ENCODE measurements at regions not wholly inside any gene's neighbourhood (a gene's known extent, or its start where the extent isn't known, plus 50 kb on each side); places are given as distances from the start of the nearest gene placed in this dataset.

DNA sequence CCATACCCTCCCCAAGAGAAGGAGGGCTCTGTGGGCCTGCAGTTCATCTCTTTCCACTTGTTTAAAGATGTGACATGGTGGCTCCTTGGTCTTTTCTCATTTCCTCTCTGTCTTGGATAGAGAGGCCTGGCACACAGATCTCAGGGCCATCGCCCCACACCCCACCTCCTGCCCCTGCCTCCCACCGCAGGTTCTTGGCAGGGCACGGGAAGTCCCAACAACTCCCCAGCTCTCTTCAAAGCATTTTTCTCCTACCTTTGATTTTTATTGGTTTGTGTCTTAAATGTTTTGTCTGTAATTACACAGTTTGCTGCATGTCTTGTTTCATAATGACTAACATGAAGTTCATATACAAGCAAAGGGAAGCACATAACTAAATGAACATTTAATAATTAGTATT, 178.5 kb upstream of the MSX2 start:
- H3K27me3 ChIP-seq (ENCODE audit: control insufficient read depth in 5 of 5, insufficient read depth in 4 of 5, low read length in 5 of 5) = peaks cover 0 to 4% (median 0%) of the 10 kb centered on the region in 5 donors

DNA sequence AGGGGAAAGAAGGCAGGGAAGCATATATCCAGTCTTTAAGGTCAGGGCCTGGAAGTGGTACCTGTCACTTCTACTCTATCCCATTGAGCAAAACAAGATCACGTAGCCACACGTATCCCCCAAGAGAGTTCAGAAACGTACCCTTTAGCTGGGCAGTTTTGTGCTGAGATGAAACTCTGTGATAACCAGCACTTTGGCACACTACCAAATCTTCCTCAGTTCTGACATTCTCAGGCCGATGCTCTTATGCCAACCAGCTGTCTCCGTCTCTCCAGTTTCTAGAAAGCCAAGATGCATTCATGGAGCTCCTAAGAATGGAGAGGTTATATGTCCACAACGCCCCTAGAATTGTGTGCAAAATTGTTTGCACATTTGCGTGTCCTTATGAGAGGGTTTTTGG, 176.6 kb upstream of the MSX2 start:
- H3K27me3 ChIP-seq (ENCODE audit: control insufficient read depth in 5 of 5, insufficient read depth in 4 of 5, low read length in 5 of 5) = peaks cover 0 to 9% (median 0%) of the 10 kb centered on the region in 5 donors
- no peak overlapping the region for H3K9ac ChIP-seq (ENCODE audit: low read length in 5 of 5)
- no peak overlapping the region for H3K27ac ChIP-seq (ENCODE audit: low read depth, low read length)
- no peak overlapping the region for H3K4me3 ChIP-seq (ENCODE audit: low read depth in 1 of 5, low read length in 5 of 5)
- no peaks in the 10 kb centered on the region for H3K36me3 ChIP-seq (ENCODE audit: control insufficient read depth in 5 of 5, insufficient read depth in 5 of 5, low read length in 5 of 5)
- no peaks in the 10 kb centered on the region for H3K9me3 ChIP-seq (ENCODE audit: control insufficient read depth in 5 of 5, low read length in 5 of 5)
- H3K4me1 ChIP-seq (ENCODE audit: control insufficient read depth in 5 of 5, insufficient read depth in 5 of 5, low read length in 5 of 5) = no peaks in the 10 kb centered on the region

More for the DNA sequence above, 178.5 kb upstream of the MSX2 start:
- no peak overlapping the region for H3K4me3 ChIP-seq (ENCODE audit: low read depth in 1 of 5, low read length in 5 of 5)
- H3K27ac ChIP-seq (ENCODE audit: low read depth, low read length) = no peak overlapping the region
- no peaks in the 10 kb centered on the region for H3K36me3 ChIP-seq (ENCODE audit: control insufficient read depth in 5 of 5, insufficient read depth in 5 of 5, low read length in 5 of 5)
- H3K9me3 ChIP-seq (ENCODE audit: control insufficient read depth in 5 of 5, low read length in 5 of 5) = no peaks in the 10 kb centered on the region
- no peaks in the 10 kb centered on the region for H3K4me1 ChIP-seq (ENCODE audit: control insufficient read depth in 5 of 5, insufficient read depth in 5 of 5, low read length in 5 of 5)
- H3K9ac ChIP-seq (ENCODE audit: low read length in 5 of 5) = no peak overlapping the region

DNA sequence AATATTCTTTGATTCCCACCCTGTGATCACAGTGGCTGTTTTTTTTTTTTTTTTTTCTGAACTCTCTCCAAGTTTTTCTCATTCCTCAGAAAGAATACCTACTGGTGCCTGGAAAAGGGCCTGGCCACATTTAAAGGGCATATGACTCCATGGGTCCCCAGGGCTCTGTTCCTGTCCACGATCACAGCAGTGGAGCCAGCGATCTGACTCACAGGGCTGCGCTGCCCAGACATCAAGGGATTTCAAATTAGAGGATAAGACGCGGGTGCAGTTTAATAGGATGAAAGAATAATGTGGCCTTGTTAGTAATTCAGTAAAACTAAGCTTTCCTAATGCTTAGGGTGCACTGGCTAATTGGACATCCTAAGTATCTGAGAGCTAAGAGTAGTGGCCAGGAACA, 175.1 kb upstream of the MSX2 start:
- H3K27me3 ChIP-seq (ENCODE audit: control insufficient read depth in 5 of 5, insufficient read depth in 4 of 5, low read length in 5 of 5) = peaks cover 0 to 11% (median 0%) of the 10 kb centered on the region in 5 donors
- no peak overlapping the region for H3K4me3 ChIP-seq (ENCODE audit: low read depth in 1 of 5, low read length in 5 of 5)
- no peak overlapping the region for H3K9ac ChIP-seq (ENCODE audit: low read length in 5 of 5)
- no peaks in the 10 kb centered on the region for H3K4me1 ChIP-seq (ENCODE audit: control insufficient read depth in 5 of 5, insufficient read depth in 5 of 5, low read length in 5 of 5)
- H3K36me3 ChIP-seq (ENCODE audit: control insufficient read depth in 5 of 5, insufficient read depth in 5 of 5, low read length in 5 of 5) = no peaks in the 10 kb centered on the region
- no peaks in the 10 kb centered on the region for H3K9me3 ChIP-seq (ENCODE audit: control insufficient read depth in 5 of 5, low read length in 5 of 5)
- no peak overlapping the region for H3K27ac ChIP-seq (ENCODE audit: low read depth, low read length)

DNA sequence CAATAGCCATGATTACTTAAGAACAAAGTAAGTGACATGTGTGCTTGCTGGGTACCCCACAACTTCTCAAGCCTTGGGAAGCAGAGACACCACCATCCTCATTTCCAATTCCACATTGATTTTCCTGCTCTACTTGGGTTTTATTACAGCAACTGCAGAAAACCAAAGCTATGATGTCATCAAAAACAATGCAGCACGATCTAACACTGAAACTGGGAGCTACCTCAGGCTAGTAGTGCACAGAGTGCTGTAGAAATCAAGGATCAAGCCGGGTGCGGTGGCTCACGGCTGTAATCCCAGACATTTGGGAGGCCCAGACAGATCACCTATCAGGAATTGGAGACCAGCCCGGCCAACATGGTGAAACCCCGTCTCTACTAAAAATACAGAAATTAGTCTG, 174.4 kb upstream of the MSX2 start:
- Histone ChIP-seq H3K4me3 (ENCODE audit: low read depth in 1 of 5, low read length in 5 of 5) (no peak overlapping the region), H3K9me3 (ENCODE audit: control insufficient read depth in 5 of 5, low read length in 5 of 5) (no peaks in the 10 kb centered on the region), H3K9ac (ENCODE audit: low read length in 5 of 5) (no peak overlapping the region), H3K27ac (ENCODE audit: low read depth, low read length) (no peak overlapping the region), H3K36me3 (ENCODE audit: control insufficient read depth in 5 of 5, insufficient read depth in 5 of 5, low read length in 5 of 5) (no peaks in the 10 kb centered on the region), H3K4me1 (ENCODE audit: control insufficient read depth in 5 of 5, insufficient read depth in 5 of 5, low read length in 5 of 5) (no peaks in the 10 kb centered on the region), H3K27me3 (ENCODE audit: control insufficient read depth in 5 of 5, insufficient read depth in 4 of 5, low read length in 5 of 5) (peaks cover 0 to 11% (median 0%) of the 10 kb centered on the region in 5 donors)

DNA sequence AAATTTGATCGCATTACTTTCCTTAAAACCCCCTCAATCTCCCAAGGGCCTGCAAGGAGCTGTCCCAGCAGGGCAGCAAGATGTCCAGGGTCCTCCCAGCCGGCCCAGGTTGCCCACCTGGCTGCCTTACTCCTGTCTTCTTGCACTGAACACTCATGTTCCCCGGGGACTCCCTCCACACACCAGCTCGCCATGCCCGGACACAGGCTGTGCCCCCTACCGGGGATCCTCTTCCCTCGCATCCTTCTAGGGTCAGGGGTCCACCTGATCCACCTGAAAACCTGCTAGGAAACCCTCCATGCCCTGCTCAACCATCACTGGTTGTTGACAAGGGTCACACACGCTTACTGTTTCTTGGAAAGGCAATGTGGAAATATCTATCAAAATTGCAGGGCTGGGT, 172.0 kb upstream of the MSX2 start:
- Histone ChIP-seq H3K4me3 (ENCODE audit: low read depth in 1 of 5, low read length in 5 of 5) (no peak overlapping the region), H3K9ac (ENCODE audit: low read length in 5 of 5) (no peak overlapping the region), H3K36me3 (ENCODE audit: control insufficient read depth in 5 of 5, insufficient read depth in 5 of 5, low read length in 5 of 5) (no peaks in the 10 kb centered on the region), H3K27me3 (ENCODE audit: control insufficient read depth in 5 of 5, insufficient read depth in 4 of 5, low read length in 5 of 5) (peaks cover 0 to 11% (median 0%) of the 10 kb centered on the region in 5 donors), H3K4me1 (ENCODE audit: control insufficient read depth in 5 of 5, insufficient read depth in 5 of 5, low read length in 5 of 5) (no peaks in the 10 kb centered on the region), H3K9me3 (ENCODE audit: control insufficient read depth in 5 of 5, low read length in 5 of 5) (no peaks in the 10 kb centered on the region), H3K27ac (ENCODE audit: low read depth, low read length) (no peak overlapping the region)

DNA sequence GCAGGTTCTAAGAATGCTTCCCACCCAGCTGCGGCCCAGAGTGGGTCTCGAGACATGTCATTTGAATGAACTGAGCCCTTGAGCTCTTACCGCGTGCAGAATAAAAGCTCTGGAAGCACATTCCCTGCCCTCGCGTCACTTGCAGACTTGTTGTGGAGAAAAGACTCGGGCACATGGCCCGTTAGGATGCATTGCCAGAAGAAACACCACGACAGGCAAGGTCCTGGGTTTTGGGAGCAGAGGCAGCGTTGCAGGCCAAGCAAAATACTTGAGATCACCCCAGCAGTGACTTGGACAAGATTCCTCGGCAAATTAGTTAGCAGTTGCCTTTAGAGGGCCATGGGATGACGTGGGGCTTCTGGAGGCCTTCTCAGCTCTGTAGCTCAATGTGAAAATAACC, 170.8 kb upstream of the MSX2 start:
- H3K4me1 ChIP-seq (ENCODE audit: control insufficient read depth in 5 of 5, insufficient read depth in 5 of 5, low read length in 5 of 5) = no peaks in the 10 kb centered on the region
- no peaks in the 10 kb centered on the region for H3K36me3 ChIP-seq (ENCODE audit: control insufficient read depth in 5 of 5, insufficient read depth in 5 of 5, low read length in 5 of 5)
- H3K4me3 ChIP-seq (ENCODE audit: low read depth in 1 of 5, low read length in 5 of 5) = no peak overlapping the region
- H3K27me3 ChIP-seq (ENCODE audit: control insufficient read depth in 5 of 5, insufficient read depth in 4 of 5, low read length in 5 of 5) = peaks cover 0 to 11% (median 0%) of the 10 kb centered on the region in 5 donors
- H3K27ac ChIP-seq (ENCODE audit: low read depth, low read length) = no peak overlapping the region
- H3K9ac ChIP-seq (ENCODE audit: low read length in 5 of 5) = no peak overlapping the region
- H3K9me3 ChIP-seq (ENCODE audit: control insufficient read depth in 5 of 5, low read length in 5 of 5) = no peaks in the 10 kb centered on the region

DNA sequence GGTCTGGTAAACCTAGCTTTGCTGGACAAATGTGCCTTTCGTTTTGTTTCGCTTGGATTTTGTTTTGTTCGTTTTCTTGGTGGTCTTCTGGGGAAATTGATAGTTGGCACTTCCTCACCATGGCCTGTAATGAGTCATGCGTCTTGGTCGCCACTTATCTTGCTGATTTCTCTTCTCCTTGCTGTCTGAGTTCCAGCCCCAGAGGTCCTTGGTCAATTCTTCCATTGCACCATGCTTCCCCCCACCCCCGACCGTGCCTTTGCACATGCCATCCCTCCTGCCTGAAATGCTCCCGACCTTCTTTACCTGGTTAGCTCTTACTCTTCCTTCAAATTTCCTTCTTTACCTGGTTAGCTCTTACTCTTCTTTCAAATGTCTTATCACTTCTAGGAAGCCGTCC, 168.7 kb upstream of the MSX2 start:
- Histone ChIP-seq H3K9me3 (ENCODE audit: control insufficient read depth in 5 of 5, low read length in 5 of 5) (no peaks in the 10 kb centered on the region), H3K27me3 (ENCODE audit: control insufficient read depth in 5 of 5, insufficient read depth in 4 of 5, low read length in 5 of 5) (peaks cover under 1 to 13% (median 9%) of the 10 kb centered on the region in 5 donors), H3K9ac (ENCODE audit: low read length in 5 of 5) (no peak overlapping the region), H3K4me1 (ENCODE audit: control insufficient read depth in 5 of 5, insufficient read depth in 5 of 5, low read length in 5 of 5) (no peaks in the 10 kb centered on the region), H3K27ac (ENCODE audit: low read depth, low read length) (no peak overlapping the region), H3K36me3 (ENCODE audit: control insufficient read depth in 5 of 5, insufficient read depth in 5 of 5, low read length in 5 of 5) (no peaks in the 10 kb centered on the region), H3K4me3 (ENCODE audit: low read depth in 1 of 5, low read length in 5 of 5) (no peak overlapping the region)

DNA sequence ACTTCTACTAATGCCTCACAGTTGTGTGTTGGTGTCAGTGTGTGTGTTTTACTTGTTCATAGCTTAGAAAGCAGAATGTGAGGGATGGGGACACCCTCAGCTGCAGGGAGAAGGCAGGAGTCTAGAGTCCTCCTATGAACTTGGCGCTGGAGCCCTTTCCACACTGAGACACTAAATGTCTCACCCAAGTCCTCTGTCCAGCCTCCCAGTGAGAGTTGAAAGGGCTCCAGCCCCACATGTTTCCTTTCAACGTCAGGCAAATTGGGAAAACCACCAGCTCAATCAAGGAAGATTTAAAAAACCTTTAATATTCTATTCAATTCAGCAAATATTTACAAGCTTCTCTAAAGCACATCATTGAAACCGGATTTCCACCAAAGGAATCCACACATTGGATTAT, 167.6 kb upstream of the MSX2 start:
- Histone ChIP-seq H3K27me3 (ENCODE audit: control insufficient read depth in 5 of 5, insufficient read depth in 4 of 5, low read length in 5 of 5) (peaks cover 7 to 20% (median 10%) of the 10 kb centered on the region in 5 donors), H3K36me3 (ENCODE audit: control insufficient read depth in 5 of 5, insufficient read depth in 5 of 5, low read length in 5 of 5) (no peaks in the 10 kb centered on the region), H3K9me3 (ENCODE audit: control insufficient read depth in 5 of 5, low read length in 5 of 5) (no peaks in the 10 kb centered on the region)

DNA sequence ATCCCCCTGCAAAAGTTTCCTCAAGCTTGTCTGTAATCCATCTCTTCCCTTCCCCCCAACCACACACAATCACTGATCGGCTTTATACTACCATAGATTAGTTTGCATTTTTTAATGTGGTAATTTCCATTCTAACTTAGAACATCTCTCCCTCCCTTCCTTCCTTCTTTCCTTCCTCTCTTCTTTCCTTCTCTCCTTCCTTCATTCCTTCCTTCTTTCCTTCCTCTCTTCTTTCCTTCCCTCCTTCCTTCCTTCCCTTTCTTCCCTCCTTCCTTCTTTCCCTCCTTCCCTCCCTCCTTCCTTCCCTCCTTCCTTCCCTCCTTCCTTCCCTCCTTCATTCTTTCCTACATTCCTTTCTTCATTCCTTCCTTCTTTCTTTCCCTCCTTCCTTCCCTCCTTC, 166.2 kb upstream of the MSX2 start:
- Histone ChIP-seq H3K27ac (ENCODE audit: low read depth, low read length) (no peak overlapping the region), H3K9ac (ENCODE audit: low read length in 5 of 5) (no peak overlapping the region), H3K4me3 (ENCODE audit: low read depth in 1 of 5, low read length in 5 of 5) (no peak overlapping the region), H3K27me3 (ENCODE audit: control insufficient read depth in 5 of 5, insufficient read depth in 4 of 5, low read length in 5 of 5) (peaks cover 7 to 21% (median 10%) of the 10 kb centered on the region in 5 donors), H3K36me3 (ENCODE audit: control insufficient read depth in 5 of 5, insufficient read depth in 5 of 5, low read length in 5 of 5) (no peaks in the 10 kb centered on the region), H3K4me1 (ENCODE audit: control insufficient read depth in 5 of 5, insufficient read depth in 5 of 5, low read length in 5 of 5) (no peaks in the 10 kb centered on the region), H3K9me3 (ENCODE audit: control insufficient read depth in 5 of 5, low read length in 5 of 5) (no peaks in the 10 kb centered on the region)

More for the DNA sequence above, 167.6 kb upstream of the MSX2 start:
- no peaks in the 10 kb centered on the region for H3K4me1 ChIP-seq (ENCODE audit: control insufficient read depth in 5 of 5, insufficient read depth in 5 of 5, low read length in 5 of 5)
- no peak overlapping the region for H3K9ac ChIP-seq (ENCODE audit: low read length in 5 of 5)
- H3K4me3 ChIP-seq (ENCODE audit: low read depth in 1 of 5, low read length in 5 of 5) = no peak overlapping the region
- no peak overlapping the region for H3K27ac ChIP-seq (ENCODE audit: low read depth, low read length)

DNA sequence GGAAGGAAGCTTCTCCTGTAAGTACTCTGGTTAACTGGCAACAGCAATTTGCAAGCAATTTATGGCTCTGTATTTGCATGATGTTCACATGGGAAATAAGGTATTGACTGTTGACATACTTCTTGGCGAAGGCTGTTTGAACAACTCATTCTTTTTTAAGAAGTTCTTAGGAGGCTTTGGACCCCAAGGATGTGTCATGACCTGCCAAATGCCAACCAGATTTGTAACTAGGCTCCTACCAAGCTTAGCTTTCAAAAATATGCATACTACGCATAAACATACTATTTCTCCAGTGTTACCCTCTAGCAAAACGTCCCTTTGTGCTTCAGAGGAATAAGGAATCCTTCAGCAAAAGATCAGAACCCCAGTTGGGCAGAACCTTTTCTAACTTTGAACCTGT, 165.2 kb upstream of the MSX2 start:
- Histone ChIP-seq H3K36me3 (ENCODE audit: control insufficient read depth in 5 of 5, insufficient read depth in 5 of 5, low read length in 5 of 5) (no peaks in the 10 kb centered on the region), H3K4me1 (ENCODE audit: control insufficient read depth in 5 of 5, insufficient read depth in 5 of 5, low read length in 5 of 5) (no peaks in the 10 kb centered on the region), H3K9ac (ENCODE audit: low read length in 5 of 5) (no peak overlapping the region), H3K4me3 (ENCODE audit: low read depth in 1 of 5, low read length in 5 of 5) (no peak overlapping the region), H3K9me3 (ENCODE audit: control insufficient read depth in 5 of 5, low read length in 5 of 5) (no peaks in the 10 kb centered on the region), H3K27ac (ENCODE audit: low read depth, low read length) (no peak overlapping the region), H3K27me3 (ENCODE audit: control insufficient read depth in 5 of 5, insufficient read depth in 4 of 5, low read length in 5 of 5) (peaks cover 7 to 21% (median 10%) of the 10 kb centered on the region in 5 donors)

DNA sequence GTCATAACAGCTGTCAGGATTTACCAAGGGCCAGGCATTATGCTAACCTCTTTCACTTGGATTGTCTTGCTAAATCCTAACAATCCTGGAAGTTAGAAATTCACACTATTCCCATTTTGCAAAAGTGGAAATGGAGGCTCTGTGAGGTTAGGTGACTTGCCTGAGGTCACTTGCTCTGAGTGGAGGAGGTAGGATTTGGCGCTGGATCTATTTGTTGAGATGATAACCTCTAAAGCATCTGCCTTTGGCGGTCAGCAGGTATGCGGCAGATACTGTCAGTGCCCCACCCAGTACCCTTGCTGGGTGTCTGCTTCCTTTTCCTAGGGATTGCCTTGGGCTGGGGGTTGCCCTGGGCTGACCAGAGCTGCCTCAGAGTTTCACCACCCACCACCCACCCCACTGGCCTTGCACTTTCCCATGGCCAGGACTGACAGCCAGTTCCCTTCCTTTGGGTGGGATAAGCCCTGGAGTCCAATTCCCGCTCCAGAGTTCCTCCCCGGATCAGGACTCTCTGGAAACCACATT, 164.8 kb upstream of the MSX2 start:
- Histone ChIP-seq H3K4me3 (ENCODE audit: low read depth in 1 of 5, low read length in 5 of 5) (no peak overlapping the region), H3K4me1 (ENCODE audit: control insufficient read depth in 5 of 5, insufficient read depth in 5 of 5, low read length in 5 of 5) (no peaks in the 10 kb centered on the region), H3K27me3 (ENCODE audit: control insufficient read depth in 5 of 5, insufficient read depth in 4 of 5, low read length in 5 of 5) (peaks cover 7 to 21% (median 10%) of the 10 kb centered on the region in 5 donors), H3K9ac (ENCODE audit: low read length in 5 of 5) (no peak overlapping the region), H3K9me3 (ENCODE audit: control insufficient read depth in 5 of 5, low read length in 5 of 5) (no peaks in the 10 kb centered on the region), H3K27ac (ENCODE audit: low read depth, low read length) (no peak overlapping the region), H3K36me3 (ENCODE audit: control insufficient read depth in 5 of 5, insufficient read depth in 5 of 5, low read length in 5 of 5) (no peaks in the 10 kb centered on the region)
